GM23248 (cell line): ENCODE measurements at regions not wholly inside any gene's neighbourhood (a gene's known extent, or its start where the extent isn't known, plus 50 kb on each side); places are given as distances from the start of the nearest gene placed in this dataset.

Source experiments
- EZH2 ChIP-seq: fragments of 200-600 bp; sonication (generic); IDR thresholded peaks from 2 replicates; pipeline ENCODE4 v1.6.1; 2018; ENCODE audit warnings: antibody characterized with exemption, mild to moderate bottlenecking; ENCODE audit not compliant: insufficient read depth, poor library complexity, severe bottlenecking
- EZH2phosphoT487 ChIP-seq: fragments of 200-600 bp; sonication (generic); IDR thresholded peaks from 2 replicates; pipeline ENCODE4 v1.6.1; 2018; ENCODE audit warnings: antibody characterized with exemption, moderate library complexity, mild to moderate bottlenecking, low read depth; ENCODE audit not compliant: insufficient read depth

DNA sequence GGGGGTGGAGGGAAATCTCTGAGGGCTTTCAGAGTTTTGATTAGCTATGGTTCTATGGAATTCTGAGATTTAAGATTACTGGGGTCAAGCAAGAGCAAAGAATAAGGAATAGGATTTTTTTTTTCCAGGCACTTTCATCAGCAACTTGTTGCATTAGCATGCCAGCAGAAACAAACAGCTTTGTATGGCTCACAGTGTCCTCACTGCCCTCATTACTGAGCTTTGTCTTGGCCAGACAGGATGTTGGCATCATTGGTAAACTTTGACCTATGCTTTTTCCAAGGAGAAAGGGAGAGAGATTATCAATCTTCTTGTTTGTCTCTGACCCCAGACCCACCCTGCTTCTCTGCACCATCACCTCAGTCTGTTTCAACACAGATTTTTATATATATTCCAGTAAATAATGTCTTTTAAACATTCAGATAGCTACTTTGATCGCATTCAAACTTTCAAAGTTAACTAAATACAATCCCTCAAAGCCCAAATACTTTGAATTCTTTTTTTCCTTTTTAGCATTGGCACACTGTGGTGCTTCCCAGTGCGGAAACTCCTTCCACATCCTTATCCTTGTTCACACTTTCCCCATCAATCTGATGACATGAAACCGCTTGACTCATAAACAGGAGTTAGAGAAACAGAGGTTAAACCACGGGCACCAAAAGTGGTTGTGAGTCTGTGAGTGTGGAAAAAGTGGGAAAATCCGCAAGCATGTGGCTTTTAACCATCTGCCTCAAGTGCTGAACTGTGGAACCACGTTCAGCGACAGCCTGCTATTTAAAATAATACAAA, 282.2 kb upstream of the FAR2 start:
- TF ChIP-seq EZH2phosphoT487 (no peak), EZH2 (no peak)
